Panc1 (cell line): ENCODE measurements at regions not wholly inside any gene's neighbourhood (a gene's known extent, or its start where the extent isn't known, plus 50 kb on each side); places are given as distances from the start of the nearest gene placed in this dataset.

Experiments
- ATAC-seq: fragments of 200-7000 bp; cut with Tn5 transposase; 2 replicates; pipeline ENCODE4 v1.9.1; 2020; ENCODE audit warnings: mild to moderate bottlenecking, moderate library complexity
- BruUV-seq: library from RNA; stranded (reverse); fragments of 400-500 nt; replicated peaks from 2 replicates; lab custom pipeline; 2021; lab: Mats Ljungman, UMichigan
- CTCF ChIA-PET: fragments of 300-600 bp; sonication (Branson Sonifier 250); formaldehyde crosslinking; loops from one replicate; lab custom pipeline; 2022; ENCODE audit warnings: antibody characterized with exemption; lab: Charles Lee
- POLR2A ChIA-PET: fragments of 300-600 bp; sonication (Branson Sonifier 250); formaldehyde crosslinking; loops from one replicate; lab custom pipeline; 2022; ENCODE audit warnings: antibody characterized with exemption; lab: Charles Lee
- DNase-seq: peaks from one replicate; pipeline ENCODE4 v3.0.0-alpha.2; 2010; ENCODE audit warnings: low read depth, low spot score
- H3K27ac ChIP-seq: 2 replicates; pipeline ENCODE4 v1.5.1; 2011; ENCODE audit warnings: mild to moderate bottlenecking, low read length, inconsistent platforms
- H3K27me3 ChIP-seq: fragments of 200-500 bp; sonication (Bioruptor generic); 2 replicates; pipeline ENCODE4 v1.6.0; 2014; ENCODE audit warnings: low read length, inconsistent platforms; ENCODE audit not compliant: control insufficient read depth, insufficient read depth
- H3K36me3 ChIP-seq: fragments of 200-500 bp; sonication (Bioruptor generic); 2 replicates; pipeline ENCODE4 v1.5.1; 2014; ENCODE audit warnings: inconsistent platforms, mild to moderate bottlenecking, low read length, moderate library complexity; ENCODE audit not compliant: control insufficient read depth, insufficient read depth
- H3K4me1 ChIP-seq: 2 replicates; pipeline ENCODE4 v1.5.1; 2011; ENCODE audit warnings: inconsistent platforms, mild to moderate bottlenecking, low read length, moderate library complexity; ENCODE audit not compliant: control insufficient read depth, insufficient read depth
- H3K4me3 ChIP-seq, 2 experiments: 2 replicates each; pipeline ENCODE4 v1.5.1; 2011 to 2012; ENCODE audit warnings: low read depth in 2 of 2, low read length in 2 of 2, mild to moderate bottlenecking in 2 of 2, inconsistent platforms in 1 of 2, moderate library complexity in 1 of 2
- H3K9me3 ChIP-seq: fragments of 200-500 bp; sonication (Bioruptor generic); 2 replicates; pipeline ENCODE4 v1.5.1; 2014; ENCODE audit warnings: low read depth, mild to moderate bottlenecking, inconsistent platforms, low read length, moderate library complexity; ENCODE audit not compliant: control insufficient read depth, insufficient read depth
- POLR2AphosphoS5 ChIP-seq: IDR thresholded peaks from 2 replicates; pipeline ENCODE4 v1.6.1; 2012; ENCODE audit warnings: mild to moderate bottlenecking, low read depth, low read length, moderate library complexity
- SIN3A ChIP-seq: IDR thresholded peaks from 2 replicates; pipeline ENCODE4 v1.6.1; 2012; ENCODE audit warnings: low read depth, mild to moderate bottlenecking, low read length, moderate library complexity, borderline replicate concordance; ENCODE audit not compliant: insufficient read depth
- TCF7L2 ChIP-seq: IDR thresholded peaks from 2 replicates; pipeline ENCODE4 v1.6.1; 2011; ENCODE audit warnings: mild to moderate bottlenecking, low read depth, low read length, inconsistent platforms
- in situ Hi-C: cut with HindIII; loops from 2 replicates; pipeline ENCODE4 v1.10.0; 2016; ENCODE audit warnings: low sequenced_read_pairs, low pct_unique_long_range_greater_than_20kb
- intact Hi-C: fragments of 100-400 bp; cut with micrococcal nuclease; formaldehyde crosslinking; loops from one replicate; pipeline ENCODE4 v1.10.0; 2022; ENCODE audit not compliant: unreplicated experiment
- TF ChIP-seq, protein P1 (sequence below): fragments of 450-650 bp; IDR thresholded peaks from 2 replicates; pipeline ENCODE4 v1.5.1; 2017; ENCODE audit warnings: mild to moderate bottlenecking
- TF ChIP-seq, protein P2 (sequence below), 2 experiments: IDR thresholded peaks; 2 replicates each; pipeline ENCODE4 v1.6.1; 2011 to 2012; ENCODE audit warnings: low read depth in 2 of 2, control low read depth in 1 of 2, low read length in 1 of 2, mild to moderate bottlenecking in 1 of 2, moderate library complexity in 1 of 2; ENCODE audit not compliant: insufficient read depth in 1 of 2

DNA sequence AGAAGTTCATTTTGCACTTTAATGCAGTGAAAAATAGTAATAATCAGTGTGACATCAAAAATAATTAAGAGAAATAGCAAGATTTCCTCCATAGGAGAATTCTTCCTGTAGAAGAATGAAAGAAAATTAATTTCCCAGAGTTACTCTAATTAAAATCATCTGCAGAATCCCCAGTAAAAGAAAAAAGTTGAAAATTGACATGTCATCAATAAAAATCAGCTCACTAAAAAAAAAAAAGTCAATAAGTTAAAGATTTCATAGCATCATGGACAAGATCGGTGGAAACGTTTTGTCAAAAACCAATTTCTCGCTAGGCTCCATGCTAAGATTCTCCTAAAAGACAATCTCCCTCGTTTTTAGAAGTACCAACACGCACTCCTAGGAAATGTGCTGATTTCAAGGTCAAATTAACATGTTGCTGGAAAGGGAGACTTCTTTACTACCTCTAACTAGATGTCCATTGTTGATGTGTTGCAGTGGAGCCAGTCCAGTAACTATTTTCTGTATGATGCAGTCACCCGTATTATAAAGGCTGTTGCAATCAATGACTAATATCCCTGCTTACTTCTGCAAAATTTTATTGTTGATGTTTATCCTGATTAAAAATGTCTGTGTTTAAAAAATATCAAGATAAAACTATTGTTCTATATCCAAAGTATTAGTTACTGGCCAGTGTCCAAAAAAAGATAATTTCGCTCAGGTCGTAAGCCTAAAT, 591.9 kb upstream of the MGMT start:
- intact Hi-C loops (no loop called here), in situ Hi-C loops (no loop called here)
- no peak for TF ChIP-seq TCF7L2
- TF ChIP-seq, protein P1, sequence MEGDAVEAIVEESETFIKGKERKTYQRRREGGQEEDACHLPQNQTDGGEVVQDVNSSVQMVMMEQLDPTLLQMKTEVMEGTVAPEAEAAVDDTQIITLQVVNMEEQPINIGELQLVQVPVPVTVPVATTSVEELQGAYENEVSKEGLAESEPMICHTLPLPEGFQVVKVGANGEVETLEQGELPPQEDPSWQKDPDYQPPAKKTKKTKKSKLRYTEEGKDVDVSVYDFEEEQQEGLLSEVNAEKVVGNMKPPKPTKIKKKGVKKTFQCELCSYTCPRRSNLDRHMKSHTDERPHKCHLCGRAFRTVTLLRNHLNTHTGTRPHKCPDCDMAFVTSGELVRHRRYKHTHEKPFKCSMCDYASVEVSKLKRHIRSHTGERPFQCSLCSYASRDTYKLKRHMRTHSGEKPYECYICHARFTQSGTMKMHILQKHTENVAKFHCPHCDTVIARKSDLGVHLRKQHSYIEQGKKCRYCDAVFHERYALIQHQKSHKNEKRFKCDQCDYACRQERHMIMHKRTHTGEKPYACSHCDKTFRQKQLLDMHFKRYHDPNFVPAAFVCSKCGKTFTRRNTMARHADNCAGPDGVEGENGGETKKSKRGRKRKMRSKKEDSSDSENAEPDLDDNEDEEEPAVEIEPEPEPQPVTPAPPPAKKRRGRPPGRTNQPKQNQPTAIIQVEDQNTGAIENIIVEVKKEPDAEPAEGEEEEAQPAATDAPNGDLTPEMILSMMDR = no peak
- no peak for TF ChIP-seq POLR2AphosphoS5
- TF ChIP-seq SIN3A = no peak
- TF ChIP-seq, protein P2, sequence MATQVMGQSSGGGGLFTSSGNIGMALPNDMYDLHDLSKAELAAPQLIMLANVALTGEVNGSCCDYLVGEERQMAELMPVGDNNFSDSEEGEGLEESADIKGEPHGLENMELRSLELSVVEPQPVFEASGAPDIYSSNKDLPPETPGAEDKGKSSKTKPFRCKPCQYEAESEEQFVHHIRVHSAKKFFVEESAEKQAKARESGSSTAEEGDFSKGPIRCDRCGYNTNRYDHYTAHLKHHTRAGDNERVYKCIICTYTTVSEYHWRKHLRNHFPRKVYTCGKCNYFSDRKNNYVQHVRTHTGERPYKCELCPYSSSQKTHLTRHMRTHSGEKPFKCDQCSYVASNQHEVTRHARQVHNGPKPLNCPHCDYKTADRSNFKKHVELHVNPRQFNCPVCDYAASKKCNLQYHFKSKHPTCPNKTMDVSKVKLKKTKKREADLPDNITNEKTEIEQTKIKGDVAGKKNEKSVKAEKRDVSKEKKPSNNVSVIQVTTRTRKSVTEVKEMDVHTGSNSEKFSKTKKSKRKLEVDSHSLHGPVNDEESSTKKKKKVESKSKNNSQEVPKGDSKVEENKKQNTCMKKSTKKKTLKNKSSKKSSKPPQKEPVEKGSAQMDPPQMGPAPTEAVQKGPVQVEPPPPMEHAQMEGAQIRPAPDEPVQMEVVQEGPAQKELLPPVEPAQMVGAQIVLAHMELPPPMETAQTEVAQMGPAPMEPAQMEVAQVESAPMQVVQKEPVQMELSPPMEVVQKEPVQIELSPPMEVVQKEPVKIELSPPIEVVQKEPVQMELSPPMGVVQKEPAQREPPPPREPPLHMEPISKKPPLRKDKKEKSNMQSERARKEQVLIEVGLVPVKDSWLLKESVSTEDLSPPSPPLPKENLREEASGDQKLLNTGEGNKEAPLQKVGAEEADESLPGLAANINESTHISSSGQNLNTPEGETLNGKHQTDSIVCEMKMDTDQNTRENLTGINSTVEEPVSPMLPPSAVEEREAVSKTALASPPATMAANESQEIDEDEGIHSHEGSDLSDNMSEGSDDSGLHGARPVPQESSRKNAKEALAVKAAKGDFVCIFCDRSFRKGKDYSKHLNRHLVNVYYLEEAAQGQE (IDR thresholded peaks at IDR 0.05; ENCODE audit: insufficient read depth in 1 of 2, low read depth in 2 of 2, low read length in 1 of 2) = no peak
- H3K4me1 ChIP-seq = no peaks in the 10 kb centered on the region; the same call in 1 of the 2 replicates
- ATAC-seq (no peak), DNase-seq (no peak)
- H3K36me3 ChIP-seq = no peaks in the 10 kb centered on the region
- ChIA-PET CTCF (no interaction called here), POLR2A (no interaction called here)
- no TSS peak for BruUV-seq
- H3K27me3 ChIP-seq = peaks cover 10% of the 10 kb centered on the region; the same call in 1 of the 2 replicates
- no peak overlapping the region for H3K4me3 ChIP-seq
- H3K27ac ChIP-seq = no peak overlapping the region
- H3K9me3 ChIP-seq = no peaks in the 10 kb centered on the region

DNA sequence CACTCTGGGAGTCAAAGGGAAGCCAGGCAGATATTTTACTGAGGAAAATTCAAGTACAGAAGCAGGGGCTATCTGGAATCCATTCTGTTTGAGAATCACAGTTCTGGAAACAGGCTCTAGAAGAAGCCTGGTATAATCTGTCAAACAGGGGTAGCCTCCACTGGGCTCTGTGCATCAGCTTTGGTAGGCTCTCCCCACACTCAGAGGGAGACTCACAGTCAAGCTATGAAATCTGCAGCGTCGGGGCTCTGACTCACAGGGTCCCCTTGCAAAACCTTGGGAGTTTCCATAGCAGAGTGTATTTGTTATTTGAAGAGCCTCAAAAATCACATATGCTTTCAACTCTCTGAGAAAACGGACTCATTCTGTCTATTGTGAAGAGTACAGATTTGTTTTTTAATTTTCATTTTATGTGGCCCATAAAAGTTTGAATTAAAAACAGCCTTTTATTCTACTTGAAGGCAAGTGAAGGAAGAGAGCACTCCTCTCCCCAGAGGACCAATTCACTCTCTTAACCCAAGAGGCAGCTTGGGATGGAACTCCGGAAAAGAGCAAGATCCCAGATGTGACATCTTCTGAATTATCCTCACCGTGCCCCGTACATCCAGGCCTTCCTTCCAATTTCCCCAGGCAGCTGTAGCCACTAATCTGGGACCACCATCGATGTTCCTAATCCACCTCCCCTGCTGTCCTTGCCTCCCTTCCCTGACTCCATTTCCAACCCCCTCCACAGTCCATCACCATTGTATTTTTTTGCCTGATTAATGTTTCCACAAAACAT, 590.9 kb upstream of the MGMT start:
- DNase-seq (no peak), ATAC-seq (no peak)
- no TSS peak for BruUV-seq
- TF ChIP-seq, protein P1 = no peak
- no peak overlapping the region for H3K4me3 ChIP-seq
- H3K9me3 ChIP-seq = no peaks in the 10 kb centered on the region
- CTCF ChIA-PET = no interaction called here
- no peaks in the 10 kb centered on the region for H3K36me3 ChIP-seq
- POLR2A ChIA-PET = no interaction called here
- intact Hi-C loops (no loop called here), in situ Hi-C loops (no loop called here)
- H3K27me3 ChIP-seq = peaks cover 10% of the 10 kb centered on the region; the same call in 1 of the 2 replicates
- H3K27ac ChIP-seq = no peak overlapping the region
- H3K4me1 ChIP-seq = no peaks in the 10 kb centered on the region; the same call in 1 of the 2 replicates
